Fibroblast of skin of back (primary cell): ENCODE measurements at regions not wholly inside any gene's neighbourhood (a gene's known extent, or its start where the extent isn't known, plus 50 kb on each side); places are given as distances from the start of the nearest gene placed in this dataset.
A peak's percentile ranks its signal among the peaks of the same experiment; 100 is the strongest.
"Not testable (repeated sequence)": the region's sequence is repeated elsewhere in the genome, so short reads cannot be mapped to it uniquely, and the experiment has no call there.

ENCODE experiments used
- DNase-seq: peaks from one replicate; pipeline ENCODE4 v3.0.0-alpha.2; 2013

GRCh38 chr2:176997074-176997791 is 215.4 kb upstream of the HNRNPA3 start:
- DNase-seq = peak; percentile 90

DNA sequence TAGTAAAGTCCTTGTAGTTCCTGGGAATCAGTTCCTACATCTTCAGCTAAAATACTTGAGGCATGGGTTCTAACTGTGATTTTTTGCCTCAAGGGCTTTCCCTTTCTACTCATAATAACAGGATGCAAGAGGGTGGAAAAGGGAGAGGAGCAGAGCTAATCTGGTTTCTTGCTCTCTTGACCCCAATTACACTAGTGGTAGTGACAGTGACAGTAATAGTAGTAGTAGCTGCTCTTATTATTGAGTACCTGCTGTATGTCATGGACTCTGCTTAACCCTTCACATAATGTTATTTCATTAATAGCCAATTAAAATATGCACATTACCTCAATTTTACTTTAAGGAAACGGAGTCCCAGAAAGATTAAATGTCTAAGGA is 214.8 kb upstream of the HNRNPA3 start:
- no peak for DNase-seq

DNA sequence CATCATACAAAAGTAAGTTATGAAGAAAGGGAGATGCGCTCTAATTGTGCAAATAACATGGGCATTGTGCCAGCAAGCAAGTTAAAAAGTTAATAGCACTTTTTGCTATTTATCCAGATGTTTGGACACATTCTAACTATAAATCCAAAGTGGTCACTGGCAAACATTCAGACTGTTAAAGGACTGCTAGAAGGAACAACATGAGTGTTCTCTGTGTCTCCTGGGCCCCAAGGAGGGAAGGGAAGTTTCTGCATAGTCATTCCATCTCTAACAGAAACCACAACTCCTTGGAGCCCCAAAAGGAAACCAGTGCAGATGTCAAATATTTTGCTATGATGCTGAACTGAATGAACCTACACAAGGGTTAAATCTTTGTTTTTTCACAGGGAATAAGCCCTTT is 213.3 kb upstream of the HNRNPA3 start:
- peak; percentile 75 for DNase-seq

GRCh38 chr2:177000061-177000714 is 212.4 kb upstream of the HNRNPA3 start:
- no peak for DNase-seq

DNA sequence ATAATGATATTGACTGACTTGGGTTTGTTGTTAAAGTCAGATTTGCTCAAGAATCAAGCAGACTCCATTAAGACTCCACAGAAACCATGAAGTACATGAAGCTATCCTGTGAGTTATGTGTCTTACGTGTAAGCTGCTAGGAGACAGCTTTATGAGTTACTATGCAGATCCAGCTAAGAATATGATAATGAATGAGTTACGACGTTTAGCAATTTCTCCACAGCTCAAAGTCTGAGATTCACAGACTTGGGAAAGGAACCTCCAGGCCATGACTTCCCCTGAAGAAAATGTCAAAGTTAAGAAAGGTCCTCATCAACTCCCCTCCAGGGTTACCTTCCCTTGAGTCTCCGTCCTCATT is 211.9 kb upstream of the HNRNPA3 start:
- no peak for DNase-seq

DNA sequence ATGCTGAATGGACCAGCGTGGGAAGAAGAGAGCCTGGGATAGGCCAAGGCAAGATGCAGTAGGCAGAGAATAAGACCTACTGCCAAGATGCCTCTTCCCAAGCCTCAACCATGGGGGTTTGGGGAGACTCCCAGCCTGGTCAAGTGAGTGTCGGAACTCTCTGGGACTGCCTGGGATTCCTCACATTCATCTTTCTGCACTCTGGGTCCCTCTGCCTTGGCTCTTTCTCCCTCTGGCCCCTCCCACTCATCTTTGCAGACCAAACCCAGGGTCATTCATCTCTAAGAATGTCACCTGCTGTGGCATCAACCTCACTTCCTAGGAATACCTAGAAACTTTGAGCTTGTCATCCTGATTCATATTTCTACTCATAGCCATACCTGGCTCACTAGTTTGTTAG is 211.3 kb upstream of the HNRNPA3 start:
- DNase-seq = no peak

DNA sequence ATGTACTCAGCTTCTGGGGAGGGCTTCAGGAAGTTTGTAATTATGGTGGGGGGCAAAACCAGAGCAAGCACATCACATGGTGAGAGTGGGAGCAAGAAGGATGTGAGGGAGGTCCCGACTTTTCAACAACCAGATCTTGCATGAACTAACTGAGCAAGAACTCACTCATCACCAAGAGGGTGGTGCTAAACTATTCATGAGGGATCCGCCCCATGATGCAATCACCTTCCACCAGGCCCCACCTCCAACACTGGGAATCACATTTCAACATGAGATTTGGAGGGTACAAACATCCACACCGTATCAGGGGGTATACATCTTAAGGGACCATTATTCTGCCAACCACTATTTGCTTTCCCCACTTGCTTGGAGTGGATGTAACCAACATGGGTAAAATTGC is 209.6 kb upstream of the HNRNPA3 start:
- no peak for DNase-seq

DNA sequence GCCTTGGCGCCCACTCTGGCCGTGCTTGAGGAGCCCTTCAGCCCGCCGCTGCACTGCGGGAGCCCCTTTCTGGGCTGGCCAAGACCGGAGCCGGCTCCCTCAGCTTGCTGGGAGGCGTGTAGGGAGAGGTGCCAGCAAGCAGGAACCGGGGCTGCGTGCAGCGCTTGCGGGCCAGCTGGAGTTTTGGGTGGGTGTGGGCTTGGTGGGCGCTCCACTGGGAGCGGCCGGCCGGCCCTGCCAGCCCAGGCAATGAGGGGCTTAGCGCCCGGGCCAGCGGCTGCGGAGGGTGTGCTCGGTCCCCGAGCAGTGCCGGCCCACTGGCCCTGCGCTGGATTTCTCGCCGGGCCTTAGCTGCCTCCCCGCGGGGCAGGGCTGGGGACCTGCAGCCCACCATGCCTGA is 204.9 kb upstream of the HNRNPA3 start:
- DNase-seq = not testable (repeated sequence)

GRCh38 chr2:177008662-177009061 is 203.9 kb upstream of the HNRNPA3 start:
- not testable (repeated sequence) for DNase-seq

GRCh38 chr2:177010146-177010545 is 202.4 kb upstream of the HNRNPA3 start:
- DNase-seq = no peak

DNA sequence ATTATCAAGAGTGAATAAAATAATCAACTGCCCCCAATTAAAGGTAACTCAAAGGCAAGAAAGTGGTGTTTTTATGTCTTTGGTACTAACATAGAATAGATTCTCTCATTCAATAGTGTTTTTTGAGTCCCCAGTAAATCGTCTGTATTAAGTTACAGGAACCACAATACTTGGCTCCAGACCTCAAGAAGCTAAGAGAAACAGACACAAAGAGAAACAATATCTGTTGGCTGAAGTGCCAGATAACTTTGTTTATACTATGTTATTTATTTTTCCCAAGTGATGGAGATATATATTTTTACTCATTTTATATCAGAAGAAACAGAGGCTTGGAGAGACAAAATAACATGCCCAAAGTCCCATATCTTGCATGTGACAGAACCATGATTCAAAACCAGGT is 201.7 kb upstream of the HNRNPA3 start:
- DNase-seq = no peak

DNA sequence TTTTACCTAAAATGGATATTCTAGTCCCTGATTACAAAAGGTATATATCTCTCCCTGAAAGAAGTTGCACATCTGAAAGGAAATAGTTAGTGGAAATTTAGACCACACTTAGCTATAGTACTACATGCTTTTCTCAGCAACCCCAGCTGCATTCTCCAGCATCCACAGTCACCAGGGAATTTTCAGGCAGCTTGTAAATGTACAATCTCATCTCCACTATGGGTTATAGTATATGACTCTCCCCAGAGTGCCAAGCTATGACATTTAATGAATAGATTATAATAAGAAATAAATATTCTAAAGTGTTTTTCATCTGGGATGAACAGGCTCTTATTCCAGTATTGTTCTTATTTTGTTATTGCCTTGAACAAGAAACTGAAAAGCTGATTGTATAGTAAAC is 197.6 kb upstream of the HNRNPA3 start:
- no peak for DNase-seq

GRCh38 chr2:177015356-177015923 is 197.2 kb upstream of the HNRNPA3 start:
- DNase-seq = no peak

- DNase-seq = no peak
These were observed 192.0 kb upstream of the HNRNPA3 start for GRCh38 chr2:177020524-177021119.

DNA sequence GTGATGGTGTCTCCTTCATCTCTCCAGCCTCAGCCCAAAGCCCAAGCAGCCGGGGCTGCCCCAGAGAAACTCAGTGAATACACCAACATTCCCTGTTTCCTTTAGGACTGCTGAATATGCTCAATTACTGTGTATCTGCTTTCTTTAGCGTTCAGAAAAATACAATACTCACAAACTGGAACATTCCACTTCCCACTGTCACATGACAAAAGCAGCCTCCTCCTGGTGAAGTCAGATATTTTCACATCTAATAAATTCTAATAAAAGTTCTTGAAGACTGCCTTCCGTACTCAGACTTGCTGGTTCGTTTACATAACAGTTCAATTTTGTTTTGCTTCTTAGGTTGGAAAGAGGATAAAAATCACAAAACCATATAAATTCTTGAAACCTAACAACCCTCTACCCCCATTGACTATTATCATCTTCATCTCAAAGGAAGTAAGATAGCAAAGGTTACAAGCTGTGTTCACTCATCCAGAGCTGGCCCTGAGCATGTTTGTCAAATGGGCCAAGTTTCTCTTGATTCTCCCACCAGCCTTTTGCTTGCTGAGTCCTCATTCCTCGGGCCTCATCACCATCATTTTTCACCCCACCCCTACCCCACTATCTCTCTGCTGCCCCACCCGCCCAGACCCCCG is 190.8 kb upstream of the HNRNPA3 start:
- DNase-seq = no peak

- no peak for DNase-seq
These were observed 187.8 kb upstream of the HNRNPA3 start for GRCh38 chr2:177024765-177025164.

GRCh38 chr2:177026253-177026652 is 186.3 kb upstream of the HNRNPA3 start:
- no peak for DNase-seq

DNA sequence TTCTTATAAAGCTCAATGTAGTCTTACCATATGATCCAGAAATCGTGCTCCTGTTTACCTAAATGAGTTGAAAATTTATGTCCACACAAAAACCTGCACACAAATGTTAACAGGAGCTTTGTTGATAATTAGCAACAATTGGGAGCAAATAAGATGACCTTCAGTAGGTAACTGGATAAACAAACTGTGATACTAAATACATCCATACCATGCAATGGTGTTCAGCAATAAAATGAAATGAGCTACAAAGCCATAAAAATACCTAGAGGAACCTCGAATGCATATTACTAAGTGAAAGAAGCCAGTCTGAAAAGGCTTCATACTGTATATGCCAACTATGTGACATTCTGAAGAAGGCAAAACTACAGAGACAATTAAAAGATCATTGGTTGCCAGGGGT is 185.6 kb upstream of the HNRNPA3 start:
- no peak for DNase-seq

DNA sequence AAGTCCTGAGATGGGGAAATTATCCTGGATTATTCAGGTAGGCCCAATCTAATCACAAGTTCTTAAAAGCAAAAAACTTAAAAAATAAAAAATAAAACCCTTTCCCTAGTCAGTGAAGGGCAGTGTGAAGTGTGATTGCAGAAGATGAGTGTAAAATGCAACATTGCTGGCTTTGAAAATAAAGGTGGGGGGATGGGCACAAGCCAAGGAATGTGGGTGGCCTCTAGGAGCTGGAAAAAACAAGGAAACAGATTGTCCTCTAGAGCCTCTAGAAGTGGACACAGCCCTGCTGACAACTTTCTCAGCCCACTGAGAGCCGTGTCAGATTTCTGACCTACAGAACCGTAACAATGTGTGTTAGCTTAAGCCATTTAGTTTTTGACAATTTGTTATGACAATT is 184.3 kb upstream of the HNRNPA3 start:
- no peak for DNase-seq

DNA sequence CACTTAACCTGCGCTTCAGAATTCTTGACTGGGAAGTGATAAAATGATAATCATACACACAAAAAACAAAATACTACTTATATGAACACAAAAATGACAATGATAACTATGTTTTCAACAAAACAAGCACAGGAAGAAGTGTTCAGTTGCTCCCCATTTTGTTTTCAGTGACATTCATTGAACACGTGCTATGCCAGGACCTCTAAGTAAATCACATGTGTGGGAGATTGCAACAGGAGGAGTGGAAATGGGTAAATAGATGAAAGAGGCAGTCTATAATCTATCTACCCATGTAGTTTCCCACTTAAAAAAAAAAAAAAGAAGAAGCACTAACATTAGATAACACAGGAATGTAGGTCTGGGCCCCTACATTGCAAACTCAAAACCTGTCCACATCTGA is 183.5 kb upstream of the HNRNPA3 start:
- no peak for DNase-seq

GRCh38 chr2:177029501-177029900 is 183.1 kb upstream of the HNRNPA3 start:
- DNase-seq = no peak

- no peak for DNase-seq
These were observed 182.7 kb upstream of the HNRNPA3 start for GRCh38 chr2:177029901-177030300.

- DNase-seq = no peak
These were observed 182.0 kb upstream of the HNRNPA3 start for GRCh38 chr2:177030451-177031105.
